H1 (cell line): ENCODE measurements at regions not wholly inside any gene's neighbourhood (a gene's known extent, or its start where the extent isn't known, plus 50 kb on each side); places are given as distances from the start of the nearest gene placed in this dataset.

Experiments
- CTCF ChIA-PET: fragments of 300-600 bp; sonication (Branson Sonifier 250); formaldehyde crosslinking; loops from one replicate; lab custom pipeline; 2021; ENCODE audit not compliant: partially characterized antibody; lab: Charles Lee
- POLR2A ChIA-PET: fragments of 300-600 bp; sonication (Branson Sonifier 250); formaldehyde crosslinking; loops from one replicate; lab custom pipeline; 2021; ENCODE audit warnings: inconsistent platforms; ENCODE audit not compliant: partially characterized antibody; lab: Charles Lee
- DNase-seq, 2 experiments: peaks; one replicate each; pipeline versions ENCODE4 v3.0.0 to v3.0.0-alpha.2; 2010 to 2022; ENCODE audit warnings: low spot score in 2 of 2, low read depth in 1 of 2, mixed read lengths in 1 of 2
- FAIRE-seq: peaks from 2 replicates; lab custom pipeline; 2011; peaks lifted over from hg19 to GRCh38; lab: Jason Lieb, UNC
- H2AFZ ChIP-seq: 2 replicates; pipeline ENCODE4 v1.8.1; 2012; ENCODE audit warnings: low read length, inconsistent platforms
- H2AK5ac ChIP-seq: 2 replicates; pipeline ENCODE4 v1.6.1; 2013; ENCODE audit warnings: low read depth, low read length
- H2BK120ac ChIP-seq: replicated peaks from 2 replicates; pipeline ENCODE3; 2013; ENCODE audit warnings: low read depth, low read length, inconsistent platforms
- H2BK12ac ChIP-seq: 2 replicates; pipeline ENCODE4 v1.6.1; 2013; ENCODE audit warnings: low read depth, low read length
- H2BK15ac ChIP-seq: 2 replicates; pipeline ENCODE4 v1.6.1; 2013; ENCODE audit warnings: low read length
- H2BK20ac ChIP-seq: 2 replicates; pipeline ENCODE4 v1.6.1; 2013; ENCODE audit warnings: low read length
- H2BK5ac ChIP-seq: 2 replicates; pipeline ENCODE4 v1.6.1; 2013; ENCODE audit warnings: low read depth, low read length
- H3K14ac ChIP-seq: 2 replicates; pipeline ENCODE4 v1.6.1; 2013; ENCODE audit warnings: inconsistent platforms; ENCODE audit not compliant: insufficient read length
- H3K18ac ChIP-seq: 2 replicates; pipeline ENCODE4 v1.6.1; 2013; ENCODE audit warnings: low read length; ENCODE audit errors: extremely low read depth
- H3K23ac ChIP-seq: 2 replicates; pipeline ENCODE4 v1.6.1; 2013; ENCODE audit warnings: inconsistent platforms; ENCODE audit not compliant: insufficient read length
- H3K23me2 ChIP-seq: 2 replicates; pipeline ENCODE4 v1.6.1; 2013; ENCODE audit warnings: low read depth, low read length
- H3K27ac ChIP-seq: 2 replicates; pipeline ENCODE4 v1.6.1; 2011; ENCODE audit warnings: low read depth, low read length, inconsistent platforms
- H3K27me3 ChIP-seq, 4 experiments: replicated peaks in 1 of 4; 1 replicate in 1 of 4; 2 replicates in 3 of 4; pipeline versions ENCODE4 v1.6.1 to v1.8.1; 2011 to 2013; ENCODE audit warnings: low read length in 3 of 4, mild to moderate bottlenecking in 3 of 4, inconsistent platforms in 2 of 4, mixed read lengths in 2 of 4, moderate library complexity in 1 of 4; ENCODE audit not compliant: control insufficient read depth in 3 of 4, insufficient read depth in 3 of 4; ENCODE audit errors: extremely low read depth in 1 of 4
- H3K36me3 ChIP-seq, 4 experiments: 2 replicates each; pipeline versions ENCODE4 v1.6.1 to v1.8.1; 2011 to 2013; ENCODE audit warnings: mild to moderate bottlenecking in 4 of 4, low read length in 3 of 4, moderate library complexity in 2 of 4, control low read depth in 1 of 4, inconsistent platforms in 1 of 4; ENCODE audit not compliant: insufficient read depth in 4 of 4, control insufficient read depth in 2 of 4
- H3K4ac ChIP-seq: replicated peaks from 2 replicates; pipeline ENCODE3; 2013; ENCODE audit warnings: low read length, low read depth, mixed read lengths, inconsistent platforms; ENCODE audit not compliant: insufficient read length
- H3K4me1 ChIP-seq, 4 experiments: replicated peaks in 1 of 4; 1 replicate in 1 of 4; 2 replicates in 3 of 4; pipeline versions ENCODE4 v1.6.1 to v1.8.1; 2011 to 2013; ENCODE audit warnings: low read length in 3 of 4, inconsistent platforms in 2 of 4, mixed read lengths in 1 of 4; ENCODE audit not compliant: insufficient read depth in 4 of 4, control insufficient read depth in 3 of 4
- H3K4me2 ChIP-seq, 2 experiments: 2 replicates each; pipeline versions ENCODE4 v1.6.1 to v1.8.1; 2011 to 2013; ENCODE audit warnings: low read depth in 2 of 2, low read length in 2 of 2, control low read depth in 1 of 2, inconsistent platforms in 1 of 2, mild to moderate bottlenecking in 1 of 2; ENCODE audit not compliant: insufficient read depth in 1 of 2
- H3K4me3 ChIP-seq, 4 experiments: fragments of 200-600, 300-600 bp in 1 of 4; sonication (generic), shearing (Covaris generic), sonication (Bioruptor Twin) in 1 of 4; 2 replicates each; pipeline versions ENCODE4 v1.5.1 to v1.8.1; 2011 to 2016; ENCODE audit warnings: low read length in 4 of 4, low read depth in 3 of 4, control low read depth in 2 of 4, inconsistent platforms in 2 of 4, mild to moderate bottlenecking in 2 of 4, mixed read lengths in 1 of 4, moderate library complexity in 1 of 4; ENCODE audit not compliant: insufficient read depth in 2 of 4; ENCODE audit errors: extremely low read depth in 1 of 4
- H3K56ac ChIP-seq: replicated peaks from 2 replicates; pipeline ENCODE3; 2013; ENCODE audit warnings: low read depth, mild to moderate bottlenecking, mixed read lengths, low read length, inconsistent platforms; ENCODE audit not compliant: insufficient read length
- H3K79me1 ChIP-seq: 2 replicates; pipeline ENCODE4 v1.6.1; 2013; ENCODE audit warnings: low read depth, low read length, control low read depth
- H3K79me2 ChIP-seq, 2 experiments: 2 replicates each; pipeline versions ENCODE4 v1.6.1 to v1.8.1; 2012 to 2013; ENCODE audit warnings: low read length in 2 of 2, mild to moderate bottlenecking in 2 of 2, inconsistent platforms in 1 of 2; ENCODE audit not compliant: insufficient read depth in 2 of 2, control insufficient read depth in 1 of 2
- H3K9ac ChIP-seq, 4 experiments: replicated peaks in 1 of 4; 1 replicate in 1 of 4; 2 replicates in 3 of 4; pipeline versions ENCODE4 v1.6.1 to v1.8.1; 2011 to 2013; ENCODE audit warnings: low read depth in 3 of 4, low read length in 3 of 4, control low read depth in 2 of 4, mild to moderate bottlenecking in 2 of 4, moderate library complexity in 2 of 4, inconsistent platforms in 1 of 4; ENCODE audit errors: extremely low read depth in 1 of 4
- H3K9me3 ChIP-seq, 2 experiments: 2 replicates each; pipeline versions ENCODE4 v1.6.1 to v1.8.1; 2012 to 2013; ENCODE audit warnings: mild to moderate bottlenecking in 2 of 2, moderate library complexity in 2 of 2, control low read depth in 1 of 2, inconsistent platforms in 1 of 2, low read depth in 1 of 2, low read length in 1 of 2, mixed read lengths in 1 of 2; ENCODE audit not compliant: insufficient read depth in 2 of 2
- H4K20me1 ChIP-seq, 2 experiments: replicated peaks in 1 of 2; 2 replicates each; pipeline versions ENCODE3 to v1.8.1; 2011 to 2013; ENCODE audit warnings: inconsistent platforms in 2 of 2, low read length in 2 of 2, mild to moderate bottlenecking in 1 of 2; ENCODE audit not compliant: insufficient read depth in 2 of 2, control insufficient read depth in 1 of 2
- H4K5ac ChIP-seq: 2 replicates; pipeline ENCODE4 v1.6.1; 2013; ENCODE audit warnings: low read length, low read depth, mixed read lengths, inconsistent platforms; ENCODE audit not compliant: insufficient read length
- H4K8ac ChIP-seq: 2 replicates; pipeline ENCODE4 v1.8.0; 2013; ENCODE audit warnings: mild to moderate bottlenecking, moderate library complexity, low read length, inconsistent platforms; ENCODE audit not compliant: insufficient read depth; ENCODE audit errors: extremely low read depth
- H4K91ac ChIP-seq: replicated peaks from 2 replicates; pipeline ENCODE3; 2013; ENCODE audit warnings: low read length, mixed read lengths, inconsistent platforms; ENCODE audit not compliant: insufficient read length
- ATF3 ChIP-seq: IDR thresholded peaks from 2 replicates; pipeline ENCODE4 v1.6.1; 2011; ENCODE audit warnings: low read depth, mild to moderate bottlenecking, low read length; ENCODE audit not compliant: insufficient read depth
- BCL11A ChIP-seq, 2 experiments: IDR thresholded peaks; one replicate each; pipeline ENCODE4 v1.6.1; 2011; ENCODE audit warnings: low read depth in 2 of 2, low read length in 2 of 2, mild to moderate bottlenecking in 2 of 2
- CREB1 ChIP-seq: IDR thresholded peaks from 2 replicates; pipeline ENCODE4 v1.6.1; 2012; ENCODE audit warnings: inconsistent platforms
- CTCF ChIP-seq, 3 experiments: IDR thresholded peaks; 1 replicate in 2 of 3; 2 replicates in 1 of 3; pipeline versions ENCODE4 v1.5.1 to v1.6.1; 2011; ENCODE audit warnings: low read length in 3 of 3, mild to moderate bottlenecking in 3 of 3, inconsistent platforms in 2 of 3, low read depth in 1 of 3, moderate library complexity in 1 of 3; ENCODE audit not compliant: insufficient read depth in 1 of 3; ENCODE audit errors: control extremely low read depth in 1 of 3
- NRF1 ChIP-seq: IDR thresholded peaks from 2 replicates; pipeline ENCODE4 v1.6.1; 2011; ENCODE audit warnings: mild to moderate bottlenecking, low read depth, low read length, improper control_type of control experiment
- PHF8 ChIP-seq: fragments of 200-600 bp; sonication (generic); conservative IDR thresholded peaks from 2 replicates; pipeline ENCODE4 v1.7.1; 2012; ENCODE audit warnings: low read depth, mild to moderate bottlenecking, inconsistent platforms, low read length, moderate library complexity
- RAD21 ChIP-seq, 2 experiments: IDR thresholded peaks in 1 of 2; conservative IDR thresholded peaks in 1 of 2; 2 replicates each; pipeline ENCODE4 v1.6.1; 2011; ENCODE audit warnings: low read depth in 2 of 2, low read length in 2 of 2, improper control_type of control experiment in 1 of 2, inconsistent platforms in 1 of 2, mild to moderate bottlenecking in 1 of 2, moderate library complexity in 1 of 2
- SUZ12 ChIP-seq: fragments of 200-600 bp; sonication (generic); IDR thresholded peaks from 2 replicates; pipeline ENCODE4 v1.6.1; 2012; ENCODE audit warnings: mild to moderate bottlenecking, inconsistent platforms, low read length, moderate library complexity, mixed read lengths
- TEAD4 ChIP-seq: IDR thresholded peaks from 2 replicates; pipeline ENCODE4 v1.6.1; 2012; ENCODE audit warnings: low read depth, low read length, inconsistent platforms, mixed read lengths

- Histone ChIP-seq H3K9me3 (no peaks in the 10 kb centered on the region), H3K9ac (no peak overlapping the region), H2BK12ac (no peak overlapping the region), H3K23me2 (no peaks in the 10 kb centered on the region), H3K4me3 (no peak overlapping the region), H3K27me3 (no peaks in the 10 kb centered on the region), H3K4ac (no peak overlapping the region), H3K14ac (no peak overlapping the region), H3K79me2 (no peaks in the 10 kb centered on the region), H4K91ac (no peak overlapping the region), H3K36me3 (no peaks in the 10 kb centered on the region), H2AFZ (no peak overlapping the region), H3K79me1 (no peaks in the 10 kb centered on the region), H2BK15ac (no peak overlapping the region), H3K56ac (no peak overlapping the region), H2BK20ac (no peak overlapping the region), H4K8ac (no peak overlapping the region), H3K4me2 (no peak overlapping the region), H2AK5ac (no peak overlapping the region), H3K23ac (no peak overlapping the region), H3K27ac (no peak overlapping the region), H4K5ac (no peak overlapping the region), H2BK120ac (no peak overlapping the region), H3K4me1 (no peaks in the 10 kb centered on the region), H3K18ac (no peak overlapping the region), H2BK5ac (no peak overlapping the region), H4K20me1 (no peaks in the 10 kb centered on the region)
- DNase-seq (no peak), FAIRE-seq (no peak)
- CTCF ChIA-PET: interaction anchor here (0.7 to 4.5 kb wide), 26 partner anchors 10 to 680 kb away, joined by 3 to 33 read pairs (median 4); no protein-coding TSS in a partner anchor
- POLR2A ChIA-PET: interaction anchor here (1.2 kb wide), 1 partner anchor 11 kb away, joined by 3 read pairs; no protein-coding TSS in a partner anchor
- TF ChIP-seq RAD21 (IDR thresholded peaks at IDR 0.05 in 1 of 2, conservative IDR thresholded peaks at IDR 0.05 in 1 of 2; ENCODE audit: low read depth in 2 of 2, low read length in 2 of 2) (peak; percentile 69 to 73), BCL11A (IDR thresholded peaks at IDR 0.05; ENCODE audit: low read depth in 2 of 2, low read length in 2 of 2) (no peak), TEAD4 (no peak), CREB1 (no peak), PHF8 (no peak), CTCF (IDR thresholded peaks at IDR 0.05; ENCODE audit: control extremely low read depth in 1 of 3, insufficient read depth in 1 of 3, low read depth in 1 of 3, low read length in 3 of 3) (peak in 2 of 3 experiments; percentile 39; a peak in 2 of 4 replicates), NRF1 (no peak), SUZ12 (no peak), ATF3 (no peak)
These were observed 382.6 kb downstream of the KCNA4 start for GRCh38 chr11:29634244-29634643.
